H9 (cell line): ENCODE measurements at regions not wholly inside any gene's neighbourhood (a gene's known extent, or its start where the extent isn't known, plus 50 kb on each side); places are given as distances from the start of the nearest gene placed in this dataset.

Experiments
- DNase-seq: peaks from one replicate; pipeline ENCODE4 v3.0.0-alpha.2; 2017
- H2AFZ ChIP-seq: one replicate; pipeline ENCODE4 v1.6.1; 2013; ENCODE audit warnings: mild to moderate bottlenecking, low read length, control low read depth, moderate library complexity
- H2AK5ac ChIP-seq: 2 replicates; pipeline ENCODE4 v1.6.1; 2013; ENCODE audit warnings: low read length, control low read depth, mixed read lengths; ENCODE audit not compliant: insufficient read length
- H2BK120ac ChIP-seq: one replicate; pipeline ENCODE4 v1.6.1; 2013; ENCODE audit warnings: low read depth, mild to moderate bottlenecking, low read length, control low read depth, inconsistent platforms; ENCODE audit not compliant: poor library complexity, severe bottlenecking
- H2BK12ac ChIP-seq: 2 replicates; pipeline ENCODE4 v1.6.1; 2013; ENCODE audit warnings: low read length, control low read depth, mixed read lengths, low read depth; ENCODE audit not compliant: insufficient read length
- H2BK15ac ChIP-seq: 2 replicates; pipeline ENCODE4 v1.6.1; 2013; ENCODE audit warnings: low read depth, low read length, control low read depth
- H2BK20ac ChIP-seq: one replicate; pipeline ENCODE4 v1.6.1; 2013; ENCODE audit warnings: low read depth, mild to moderate bottlenecking, low read length, control low read depth, inconsistent platforms; ENCODE audit not compliant: poor library complexity, severe bottlenecking
- H2BK5ac ChIP-seq: 2 replicates; pipeline ENCODE4 v1.6.1; 2013; ENCODE audit warnings: low read length, control low read depth, mixed read lengths; ENCODE audit not compliant: insufficient read length
- H3K14ac ChIP-seq: 2 replicates; pipeline ENCODE4 v1.6.1; 2013; ENCODE audit warnings: low read length, control low read depth; ENCODE audit not compliant: insufficient read depth
- H3K18ac ChIP-seq: 2 replicates; pipeline ENCODE4 v1.6.1; 2013; ENCODE audit warnings: low read depth, mild to moderate bottlenecking, mixed read lengths, low read length, control low read depth; ENCODE audit not compliant: insufficient read length
- H3K23ac ChIP-seq: 2 replicates; pipeline ENCODE4 v1.6.1; 2013; ENCODE audit warnings: low read length, control low read depth, mixed read lengths, low read depth; ENCODE audit not compliant: insufficient read length
- H3K23me2 ChIP-seq: 2 replicates; pipeline ENCODE4 v1.6.1; 2013; ENCODE audit warnings: low read depth, mild to moderate bottlenecking, mixed read lengths, low read length, control low read depth; ENCODE audit not compliant: insufficient read length, poor library complexity, severe bottlenecking
- H3K27ac ChIP-seq: 2 replicates; pipeline ENCODE4 v1.5.1; 2013; ENCODE audit warnings: low read length, control low read depth, mixed read lengths, low read depth; ENCODE audit not compliant: insufficient read length
- H3K27me3 ChIP-seq: 2 replicates; pipeline ENCODE4 v1.6.1; 2013; ENCODE audit warnings: low read length, control low read depth, inconsistent platforms; ENCODE audit not compliant: insufficient read depth
- H3K4ac ChIP-seq: 2 replicates; pipeline ENCODE4 v1.6.1; 2013; ENCODE audit warnings: low read depth, mild to moderate bottlenecking, control low read depth, inconsistent platforms, low read length, moderate library complexity
- H3K4me1 ChIP-seq: 2 replicates; pipeline ENCODE4 v1.6.1; 2013; ENCODE audit warnings: low read length, control low read depth, inconsistent platforms; ENCODE audit not compliant: insufficient read depth
- H3K4me2 ChIP-seq: 2 replicates; pipeline ENCODE4 v1.6.1; 2013; ENCODE audit warnings: low read length, control low read depth, mixed read lengths; ENCODE audit not compliant: insufficient read length, insufficient read depth
- H3K56ac ChIP-seq: 2 replicates; pipeline ENCODE4 v1.6.1; 2013; ENCODE audit warnings: low read depth, mild to moderate bottlenecking, mixed read lengths, low read length, control low read depth; ENCODE audit not compliant: insufficient read length
- H3K79me1 ChIP-seq: 2 replicates; pipeline ENCODE4 v1.6.1; 2013; ENCODE audit warnings: low read depth, mild to moderate bottlenecking, moderate library complexity, low read length, control low read depth, inconsistent platforms; ENCODE audit not compliant: insufficient read depth, poor library complexity, severe bottlenecking
- H3K79me2 ChIP-seq: 2 replicates; pipeline ENCODE4 v1.6.1; 2013; ENCODE audit warnings: low read length, control low read depth, inconsistent platforms; ENCODE audit not compliant: insufficient read depth
- H3K9ac ChIP-seq: 2 replicates; pipeline ENCODE4 v1.6.1; 2013; ENCODE audit warnings: low read length, control low read depth, mixed read lengths; ENCODE audit not compliant: insufficient read length; ENCODE audit errors: extremely low read depth
- H3K9me3 ChIP-seq: one replicate; pipeline ENCODE4 v1.6.1; 2013; ENCODE audit warnings: low read depth, low read length, inconsistent platforms; ENCODE audit not compliant: control insufficient read depth
- H3T11ph ChIP-seq: one replicate; pipeline ENCODE4 v1.6.1; 2013; ENCODE audit warnings: mild to moderate bottlenecking, low read length, control low read depth, inconsistent platforms
- H4K20me1 ChIP-seq: one replicate; pipeline ENCODE4 v1.6.1; 2013; ENCODE audit not compliant: control insufficient read depth, insufficient read length, insufficient read depth
- H4K5ac ChIP-seq: 2 replicates; pipeline ENCODE4 v1.6.1; 2013; ENCODE audit warnings: low read depth, mild to moderate bottlenecking, mixed read lengths, low read length, control low read depth; ENCODE audit not compliant: insufficient read length
- H4K8ac ChIP-seq: replicated peaks from 2 replicates; pipeline ENCODE4 v1.6.1; 2013; ENCODE audit warnings: low read length, control low read depth, mixed read lengths, low read depth; ENCODE audit not compliant: insufficient read length
- H4K91ac ChIP-seq: 2 replicates; pipeline ENCODE4 v1.6.1; 2013; ENCODE audit warnings: low read depth, mild to moderate bottlenecking, moderate library complexity, mixed read lengths, low read length, control low read depth; ENCODE audit not compliant: insufficient read length
- H3K27ac Mint-ChIP-seq, 3 experiments: 2 replicates in 2 of 3; 3 replicates in 1 of 3; pipeline ENCODE4 v1.8.0; 2020 to 2021; ENCODE audit warnings: mixed read lengths in 3 of 3, mild to moderate bottlenecking in 1 of 3, moderate library complexity in 1 of 3
- H3K27me3 Mint-ChIP-seq: 2 replicates; pipeline ENCODE4 v1.8.0; 2021; ENCODE audit warnings: low read depth, mild to moderate bottlenecking, moderate library complexity, mixed read lengths
- H3K36me3 Mint-ChIP-seq, 3 experiments: 2 replicates in 2 of 3; 3 replicates in 1 of 3; pipeline ENCODE4 v1.8.0; 2020 to 2021; ENCODE audit warnings: low read depth in 3 of 3, mixed read lengths in 3 of 3; ENCODE audit not compliant: insufficient read depth in 1 of 3
- H3K4me1 Mint-ChIP-seq, 2 experiments: 2 replicates each; pipeline ENCODE4 v1.8.0; 2020; ENCODE audit warnings: mixed read lengths in 2 of 2
- H3K4me3 Mint-ChIP-seq, 2 experiments: 2 replicates in 1 of 2; 3 replicates in 1 of 2; pipeline ENCODE4 v1.8.0; 2020 to 2021; ENCODE audit warnings: mild to moderate bottlenecking in 2 of 2, mixed read lengths in 2 of 2, moderate library complexity in 1 of 2
- H3K9me3 Mint-ChIP-seq, 2 experiments: 2 replicates in 1 of 2; 3 replicates in 1 of 2; pipeline ENCODE4 v1.8.0; 2020; ENCODE audit warnings: mild to moderate bottlenecking in 2 of 2, mixed read lengths in 2 of 2, moderate library complexity in 1 of 2
- WGBS: extraction: QIAGEN DNeasy Blood & Tissue Kit; methylation state at CpG from one replicate; pipeline ENCODE4 v1.1.7; 2013; ENCODE audit warnings: missing lambda C conversion rate, low lambda C conversion rate, mixed read lengths; ENCODE audit not compliant: insufficient read length; ENCODE audit errors: extremely low coverage; 5-methylcytosine and 5-hydroxymethylcytosine counted together
- TF ChIP-seq, protein P1 (sequence below): fragments of 200-600 bp; sonication (generic); conservative IDR thresholded peaks from 3 replicates; pipeline ENCODE4 v1.8.0; 2021; ENCODE audit warnings: antibody characterized with exemption, mild to moderate bottlenecking

DNA sequence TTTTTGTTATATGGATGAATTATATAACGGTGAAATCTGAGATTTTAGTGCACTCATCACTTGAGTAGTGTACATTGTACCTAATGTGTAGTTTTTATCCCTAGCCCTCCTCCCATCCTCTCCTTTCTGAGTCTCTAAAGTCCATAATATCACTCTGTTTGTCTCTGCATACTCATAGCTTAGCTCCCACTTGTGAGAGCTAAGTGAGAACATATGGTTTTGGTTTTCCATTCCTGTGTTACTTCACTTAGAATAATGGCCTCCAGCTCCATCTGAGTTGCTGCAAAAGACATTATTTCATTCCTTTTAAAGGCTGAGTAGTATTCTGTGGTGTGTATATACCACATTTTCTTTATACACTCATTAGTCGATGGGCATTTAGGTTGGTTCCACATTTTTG is 94.0 kb downstream of the SLC10A2 start:
- H3K27ac ChIP-seq, result no peak overlapping the region
- no peaks in the 10 kb centered on the region for H3K23me2 ChIP-seq
- no peaks in the 10 kb centered on the region for H3K9me3 ChIP-seq
- H3K27me3 Mint-ChIP-seq, result no peaks in the 10 kb centered on the region
- H3K79me2 ChIP-seq, result no peaks in the 10 kb centered on the region
- H2BK12ac ChIP-seq, result no peak overlapping the region
- no CpG with 5 or more reads among the region's 2 CpGs for WGBS
- no peak overlapping the region for H3K4me3 Mint-ChIP-seq
- no peak overlapping the region; a peak in 1 of 7 replicates for H3K27ac Mint-ChIP-seq
- H3K9me3 Mint-ChIP-seq, result no peaks in the 10 kb centered on the region
- no peak overlapping the region for H2BK15ac ChIP-seq
- no peak overlapping the region for H3K56ac ChIP-seq
- H4K8ac ChIP-seq, result no peak overlapping the region
- H4K20me1 ChIP-seq, result no peaks in the 10 kb centered on the region
- TF ChIP-seq, protein P1, sequence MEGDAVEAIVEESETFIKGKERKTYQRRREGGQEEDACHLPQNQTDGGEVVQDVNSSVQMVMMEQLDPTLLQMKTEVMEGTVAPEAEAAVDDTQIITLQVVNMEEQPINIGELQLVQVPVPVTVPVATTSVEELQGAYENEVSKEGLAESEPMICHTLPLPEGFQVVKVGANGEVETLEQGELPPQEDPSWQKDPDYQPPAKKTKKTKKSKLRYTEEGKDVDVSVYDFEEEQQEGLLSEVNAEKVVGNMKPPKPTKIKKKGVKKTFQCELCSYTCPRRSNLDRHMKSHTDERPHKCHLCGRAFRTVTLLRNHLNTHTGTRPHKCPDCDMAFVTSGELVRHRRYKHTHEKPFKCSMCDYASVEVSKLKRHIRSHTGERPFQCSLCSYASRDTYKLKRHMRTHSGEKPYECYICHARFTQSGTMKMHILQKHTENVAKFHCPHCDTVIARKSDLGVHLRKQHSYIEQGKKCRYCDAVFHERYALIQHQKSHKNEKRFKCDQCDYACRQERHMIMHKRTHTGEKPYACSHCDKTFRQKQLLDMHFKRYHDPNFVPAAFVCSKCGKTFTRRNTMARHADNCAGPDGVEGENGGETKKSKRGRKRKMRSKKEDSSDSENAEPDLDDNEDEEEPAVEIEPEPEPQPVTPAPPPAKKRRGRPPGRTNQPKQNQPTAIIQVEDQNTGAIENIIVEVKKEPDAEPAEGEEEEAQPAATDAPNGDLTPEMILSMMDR, result no peak
- H3K4me1 Mint-ChIP-seq, result no peaks in the 10 kb centered on the region; a peak in 2 of 4 replicates
- H3K9ac ChIP-seq, result no peak overlapping the region
- no peaks in the 10 kb centered on the region for H3K79me1 ChIP-seq
- no peak overlapping the region for H3K4ac ChIP-seq
- no peak overlapping the region for H2BK120ac ChIP-seq
- H3K4me1 ChIP-seq, result no peaks in the 10 kb centered on the region
- H3K18ac ChIP-seq, result no peak overlapping the region
- H2BK5ac ChIP-seq, result no peak overlapping the region
- no peak overlapping the region for H2BK20ac ChIP-seq
- H3K36me3 Mint-ChIP-seq, result no peaks in the 10 kb centered on the region
- no peak overlapping the region for H2AK5ac ChIP-seq
- H3K27me3 ChIP-seq, result no peaks in the 10 kb centered on the region
- H3K23ac ChIP-seq, result no peak overlapping the region
- DNase-seq, result no peak
- no peak overlapping the region for H2AFZ ChIP-seq
- no peak overlapping the region for H4K91ac ChIP-seq
- H3T11ph ChIP-seq, result no peak overlapping the region
- H4K5ac ChIP-seq, result no peak overlapping the region
- no peak overlapping the region for H3K14ac ChIP-seq
- no peak overlapping the region for H3K4me2 ChIP-seq
